DLD1 (cell line): ENCODE measurements at regions not wholly inside any gene's neighbourhood (a gene's known extent, or its start where the extent isn't known, plus 50 kb on each side); places are given as distances from the start of the nearest gene placed in this dataset.
"Not testable (repeated sequence)": the region's sequence is repeated elsewhere in the genome, so short reads cannot be mapped to it uniquely, and the experiment has no call there.

Experiments used
- in situ Hi-C: cut with HindIII; loops from 2 replicates; pipeline ENCODE4 v1.10.0; 2017; ENCODE audit warnings: low sequenced_read_pairs

GRCh38 chr2:101645886-101646285 is 51.6 kb upstream of the MAP4K4 start:
- in situ Hi-C loops = not testable (repeated sequence)

- in situ Hi-C loops = no loop called here
These were observed 52.6 kb upstream of the MAP4K4 start for GRCh38 chr2:101644842-101645383.

- in situ Hi-C loops = no loop called here
These were observed 54.4 kb upstream of the MAP4K4 start for GRCh38 chr2:101643004-101643524.

GRCh38 chr2:101638817-101639605 is 58.5 kb upstream of the MAP4K4 start:
- in situ Hi-C loops = no loop called here

GRCh38 chr2:101638181-101638711 is 59.3 kb upstream of the MAP4K4 start:
- in situ Hi-C loops = no loop called here

GRCh38 chr2:101630224-101630949 is 67.1 kb upstream of the MAP4K4 start:
- in situ Hi-C loops = loop anchor here (5.0 kb wide), 1 partner anchor 37 kb away; no protein-coding TSS in a partner anchor

GRCh38 chr2:101628030-101628392 is 69.5 kb upstream of the MAP4K4 start:
- in situ Hi-C loops = no loop called here

- in situ Hi-C loops = no loop called here
These were observed 70.0 kb upstream of the MAP4K4 start for GRCh38 chr2:101627285-101628029.

- in situ Hi-C loops = not testable (repeated sequence)
These were observed 71.7 kb upstream of the MAP4K4 start for GRCh38 chr2:101625814-101626213.

GRCh38 chr2:101625387-101625786 is 72.1 kb upstream of the MAP4K4 start:
- in situ Hi-C loops = no loop called here

GRCh38 chr2:101624706-101625332 is 72.7 kb upstream of the MAP4K4 start:
- in situ Hi-C loops = no loop called here

GRCh38 chr2:101623031-101623521 is 74.4 kb upstream of the MAP4K4 start:
- in situ Hi-C loops = no loop called here

GRCh38 chr2:101622210-101623030 is 75.1 kb upstream of the MAP4K4 start:
- in situ Hi-C loops = no loop called here

- in situ Hi-C loops = no loop called here
These were observed 78.3 kb upstream of the MAP4K4 start for GRCh38 chr2:101619191-101619591.

- in situ Hi-C loops = no loop called here
These were observed 79.7 kb upstream of the MAP4K4 start for GRCh38 chr2:101617796-101618195.

- in situ Hi-C loops = no loop called here
These were observed 80.3 kb upstream of the MAP4K4 start for GRCh38 chr2:101617188-101617587.

- in situ Hi-C loops = no loop called here
These were observed 83.3 kb upstream of the MAP4K4 start for GRCh38 chr2:101614127-101614759.

GRCh38 chr2:101613056-101613704 is 84.3 kb upstream of the MAP4K4 start:
- in situ Hi-C loops = no loop called here
